Neural cell (in vitro differentiated cells): ENCODE measurements at regions not wholly inside any gene's neighbourhood (a gene's known extent, or its start where the extent isn't known, plus 50 kb on each side); places are given as distances from the start of the nearest gene placed in this dataset.

Source experiments
- H2AFZ ChIP-seq: fragments of 200-600, 300-800 bp; sonication (generic), shearing (Covaris generic); 2 replicates; pipeline ENCODE4 v1.6.0; 2014; ENCODE audit warnings: low read depth, mild to moderate bottlenecking, antibody characterized with exemption, low read length, moderate library complexity
- H3F3A ChIP-seq: fragments of 200-600 bp; shearing (Covaris generic); 2 replicates; pipeline ENCODE4 v1.6.1; 2016; ENCODE audit warnings: mild to moderate bottlenecking, moderate library complexity, mixed read lengths, antibody characterized with exemption, low read length; ENCODE audit not compliant: insufficient read depth, poor library complexity, severe bottlenecking
- H3K27ac ChIP-seq: fragments of 200-600, 300-800 bp; sonication (generic), shearing (Covaris generic); 2 replicates; pipeline ENCODE4 v1.5.1; 2014; ENCODE audit warnings: mild to moderate bottlenecking, low read length, moderate library complexity
- H3K27me3 ChIP-seq: fragments of 300-800, 200-600 bp; sonication (generic), shearing (Covaris generic); 2 replicates; pipeline ENCODE4 v1.6.0; 2014; ENCODE audit warnings: mild to moderate bottlenecking, low read depth, low read length, moderate library complexity; ENCODE audit not compliant: insufficient read depth
- H3K36me3 ChIP-seq: fragments of 300-800, 200-600 bp; sonication (generic), shearing (Covaris generic); 2 replicates; pipeline ENCODE4 v1.5.1; 2014; ENCODE audit warnings: mild to moderate bottlenecking, antibody characterized with exemption, low read length, moderate library complexity; ENCODE audit not compliant: insufficient read depth
- H3K4me2 ChIP-seq: fragments of 300-800, 200-600 bp; sonication (generic), shearing (Covaris generic); 2 replicates; pipeline ENCODE4 v1.6.0; 2014; ENCODE audit warnings: mild to moderate bottlenecking, low read length
- H3K4me3 ChIP-seq: fragments of 300-800, 200-600 bp; sonication (generic), shearing (Covaris generic); 2 replicates; pipeline ENCODE4 v1.5.1; 2014; ENCODE audit warnings: mild to moderate bottlenecking, low read length, moderate library complexity
- H3K79me2 ChIP-seq: fragments of 200-600 bp; shearing (Covaris generic); replicated peaks from 2 replicates; pipeline ENCODE4 v1.6.0; 2014; ENCODE audit warnings: mild to moderate bottlenecking, low read length, moderate library complexity; ENCODE audit not compliant: insufficient read depth
- H3K9ac ChIP-seq: fragments of 300-800, 200-600 bp; sonication (generic), shearing (Covaris generic); 2 replicates; pipeline ENCODE4 v1.6.1; 2016; ENCODE audit warnings: mild to moderate bottlenecking, low read length, mixed read lengths
- H3K9me2 ChIP-seq: fragments of 200-600 bp; shearing (Covaris generic); 2 replicates; pipeline ENCODE4 v1.6.1; 2016; ENCODE audit warnings: mild to moderate bottlenecking, low read length, mixed read lengths; ENCODE audit not compliant: insufficient read depth
- H3K9me3 ChIP-seq: fragments of 200-600, 300-800 bp; sonication (generic), shearing (Covaris generic); 2 replicates; pipeline ENCODE4 v1.6.1; 2016; ENCODE audit warnings: mild to moderate bottlenecking, mixed run types, low read length, moderate library complexity, mixed read lengths
- H4K20me1 ChIP-seq: fragments of 200-600 bp; shearing (Covaris generic); 2 replicates; pipeline ENCODE4 v1.6.1; 2016; ENCODE audit warnings: mild to moderate bottlenecking, mixed run types; ENCODE audit not compliant: insufficient read depth
- CTCF ChIP-seq: fragments of 450-650 bp; IDR thresholded peaks from 2 replicates; pipeline ENCODE4 v1.5.1; 2014; ENCODE audit warnings: antibody characterized with exemption, mild to moderate bottlenecking, moderate library complexity; ENCODE audit not compliant: poor library complexity, severe bottlenecking
- EP300 ChIP-seq: fragments of 450-650 bp; conservative IDR thresholded peaks from 2 replicates; pipeline ENCODE4 v1.6.1; 2014; ENCODE audit warnings: antibody characterized with exemption, mild to moderate bottlenecking, moderate library complexity; ENCODE audit not compliant: poor library complexity, severe bottlenecking
- EZH2 ChIP-seq: fragments of 200-600, 300-800 bp; shearing (Covaris generic), sonication (generic); IDR thresholded peaks from 2 replicates; pipeline ENCODE4 v1.6.1; 2014; ENCODE audit warnings: antibody characterized with exemption, low read length, borderline replicate concordance, mild to moderate bottlenecking; ENCODE audit not compliant: insufficient read depth, poor library complexity, severe bottlenecking
- MXI1 ChIP-seq: fragments of 450-650 bp; conservative IDR thresholded peaks from 2 replicates; pipeline ENCODE4 v1.6.1; 2014; ENCODE audit warnings: antibody characterized with exemption, mild to moderate bottlenecking; ENCODE audit not compliant: poor library complexity, severe bottlenecking
- POLR2AphosphoS5 ChIP-seq: IDR thresholded peaks from 2 replicates; pipeline ENCODE4 v1.6.1; 2012
- RAD21 ChIP-seq: fragments of 450-650 bp; conservative IDR thresholded peaks from 2 replicates; pipeline ENCODE4 v1.6.1; 2014; ENCODE audit warnings: antibody characterized with exemption, mild to moderate bottlenecking, moderate library complexity
- REST ChIP-seq: IDR thresholded peaks from 2 replicates; pipeline ENCODE4 v1.6.1; 2012; ENCODE audit warnings: borderline replicate concordance
- SMC3 ChIP-seq: fragments of 450-650 bp; conservative IDR thresholded peaks from 2 replicates; pipeline ENCODE4 v1.6.1; 2014; ENCODE audit warnings: antibody characterized with exemption, mild to moderate bottlenecking, moderate library complexity; ENCODE audit not compliant: poor library complexity
- TAF1 ChIP-seq: IDR thresholded peaks from 2 replicates; pipeline ENCODE4 v1.6.1; 2012; ENCODE audit warnings: low read depth

- no peak overlapping the region for H3K4me2 ChIP-seq
- no peak overlapping the region for H3K27ac ChIP-seq
- no peaks in the 10 kb centered on the region for H4K20me1 ChIP-seq
- H3K9me3 ChIP-seq: no peaks in the 10 kb centered on the region
- no peak for TF ChIP-seq POLR2AphosphoS5
- TF ChIP-seq TAF1: no peak
- no peak for TF ChIP-seq SMC3
- no peak for TF ChIP-seq MXI1
- no peak for TF ChIP-seq CTCF
- no peak for TF ChIP-seq RAD21
- no peak for TF ChIP-seq REST
- no peak for TF ChIP-seq EZH2
- TF ChIP-seq EP300: no peak
- no peaks in the 10 kb centered on the region for H3K36me3 ChIP-seq
- H3K27me3 ChIP-seq: no peaks in the 10 kb centered on the region
- no peak overlapping the region for H3K4me3 ChIP-seq
- no peaks in the 10 kb centered on the region for H3K9me2 ChIP-seq
- H3F3A ChIP-seq: no peaks in the 10 kb centered on the region
- H2AFZ ChIP-seq: no peak overlapping the region
- H3K9ac ChIP-seq: no peak overlapping the region
- no peaks in the 10 kb centered on the region for H3K79me2 ChIP-seq
These were observed 57.9 kb upstream of the STK38L start for GRCh38 chr12:27186022-27186839.

- Histone ChIP-seq H3K4me3 (no peak overlapping the region), H2AFZ (no peak overlapping the region), H3K9ac (no peak overlapping the region), H3K27ac (no peak overlapping the region), H3K4me2 (no peak overlapping the region), H3K9me2 (no peaks in the 10 kb centered on the region), H3K36me3 (no peaks in the 10 kb centered on the region), H3K79me2 (no peaks in the 10 kb centered on the region), H3F3A (no peaks in the 10 kb centered on the region), H3K27me3 (no peaks in the 10 kb centered on the region), H4K20me1 (no peaks in the 10 kb centered on the region), H3K9me3 (no peaks in the 10 kb centered on the region)
- TF ChIP-seq MXI1: no peak
- TF ChIP-seq EP300: no peak
- no peak for TF ChIP-seq RAD21
- TF ChIP-seq TAF1: no peak
- TF ChIP-seq EZH2: no peak
- no peak for TF ChIP-seq SMC3
- TF ChIP-seq CTCF: no peak
- no peak for TF ChIP-seq REST
- TF ChIP-seq POLR2AphosphoS5: no peak
These were observed 56.4 kb upstream of the STK38L start for GRCh38 chr12:27187697-27188096.
